NCI-H2227 (cell line): ENCODE measurements at regions not wholly inside any gene's neighbourhood (a gene's known extent, or its start where the extent isn't known, plus 50 kb on each side); places are given as distances from the start of the nearest gene placed in this dataset.

Experiments used
- DNase-seq: peaks from one replicate; lab custom pipeline; 2025; ENCODE audit not compliant: unreplicated experiment; lab: John Stamatoyannopoulos, UW

DNA sequence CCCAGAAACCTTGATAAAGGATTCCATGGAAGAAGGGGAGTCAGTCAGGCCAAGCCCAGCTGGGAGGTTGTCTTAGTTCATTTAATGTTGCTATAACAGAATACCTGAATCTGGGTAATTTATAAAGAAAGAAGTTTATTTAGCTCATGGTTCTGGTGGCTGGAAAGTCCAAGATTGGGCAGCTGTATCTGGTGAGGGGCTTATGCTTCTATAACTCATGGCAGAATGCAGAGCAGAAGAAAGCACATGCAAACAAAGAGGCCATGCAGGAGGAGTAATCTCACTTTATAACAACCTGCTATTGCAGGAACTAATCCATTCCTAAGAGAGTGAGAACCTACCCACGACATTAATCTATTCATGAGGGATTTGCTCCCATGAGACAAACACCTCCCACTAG, 54.2 kb upstream of the ANKRD1 start:
- no peak for DNase-seq

DNA sequence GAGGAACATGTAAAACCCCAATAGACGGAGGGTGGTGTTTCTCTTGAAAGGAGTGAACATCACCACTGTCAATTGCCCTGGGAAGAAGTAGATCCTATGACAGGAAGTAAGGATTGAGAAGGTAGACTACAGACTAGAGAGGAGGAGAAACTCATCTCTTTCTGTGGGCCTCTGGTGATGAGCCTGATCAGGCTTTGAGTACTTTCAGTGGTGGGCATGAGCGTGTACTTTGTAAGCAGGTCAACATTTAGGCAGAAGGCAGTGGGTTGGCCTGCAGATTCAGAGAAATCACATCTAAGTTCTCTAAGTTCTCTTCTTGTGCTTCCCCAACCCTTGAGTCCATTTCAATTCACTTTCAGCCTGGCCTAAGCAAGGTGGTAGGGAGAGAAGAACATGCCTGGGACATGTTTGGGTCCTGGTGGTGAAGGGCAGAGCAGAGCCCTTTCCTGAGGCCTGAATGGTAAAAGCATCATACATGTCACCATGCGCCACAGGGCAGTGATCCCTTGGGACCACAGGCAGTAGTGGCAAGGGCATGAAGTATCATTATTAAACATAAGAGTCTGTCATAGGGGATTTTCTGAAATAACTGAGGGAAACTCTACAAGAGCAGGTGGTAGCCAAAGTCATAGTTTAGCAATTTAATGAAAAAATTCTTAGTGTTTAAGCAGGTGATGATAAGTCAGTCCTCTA, 56.4 kb upstream of the ANKRD1 start:
- DNase-seq = no peak

DNA sequence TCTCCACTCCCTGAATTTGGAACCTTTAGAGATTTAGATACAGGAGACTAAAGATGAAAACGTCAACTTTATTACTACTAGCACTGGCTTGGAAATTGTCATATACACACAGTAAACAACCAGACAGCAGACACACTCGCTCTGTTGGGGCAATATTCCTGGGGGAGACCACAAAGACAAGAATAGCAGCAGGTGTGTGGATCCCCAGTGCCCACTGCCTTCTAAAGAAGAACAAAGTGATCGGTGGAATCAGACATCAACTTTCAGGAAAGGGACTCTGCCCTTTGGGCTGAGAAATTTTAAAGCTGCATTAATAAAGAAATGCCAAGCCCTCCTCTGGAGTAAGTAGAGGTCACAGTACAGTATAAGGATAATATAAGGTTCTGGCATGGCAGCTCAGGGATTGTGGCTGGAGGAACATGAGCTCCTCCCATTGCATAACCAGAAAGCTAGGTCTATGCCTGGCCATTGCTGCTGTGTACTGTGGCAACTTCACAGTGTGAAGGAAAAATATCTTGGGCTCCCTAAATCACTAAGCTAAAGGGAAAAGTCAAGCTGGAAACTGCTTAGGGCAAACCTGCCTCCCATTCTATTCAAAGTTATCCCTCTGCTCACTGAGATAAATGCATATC, 57.1 kb upstream of the ANKRD1 start:
- DNase-seq = no peak

DNA sequence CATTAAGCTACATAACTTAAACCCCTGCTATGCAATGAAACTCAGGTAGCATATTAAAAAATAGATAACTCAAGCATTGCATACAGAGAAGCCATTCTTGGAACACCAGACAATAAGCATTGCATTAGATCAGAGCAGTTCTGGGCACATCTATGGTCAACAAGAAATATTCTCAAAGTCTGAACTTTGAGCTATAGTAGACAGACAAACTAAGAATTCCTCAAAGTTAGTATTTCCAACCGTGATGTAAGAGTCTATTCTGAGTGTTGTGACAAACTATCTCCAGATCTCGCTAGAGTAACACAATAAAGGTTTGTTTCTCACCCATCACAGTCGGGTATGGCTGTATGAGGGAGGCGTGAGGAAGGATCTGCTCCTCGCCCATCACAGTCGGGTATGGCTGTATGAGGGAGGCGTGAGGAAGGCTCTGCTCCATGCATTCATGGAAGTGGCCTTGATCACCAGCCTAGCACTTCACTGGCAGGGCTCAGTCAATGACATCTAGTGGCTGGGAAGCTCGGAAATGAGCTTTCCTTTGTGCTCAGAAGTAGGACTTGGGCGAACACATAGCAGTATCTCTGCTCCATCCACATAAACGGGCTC, 61.6 kb upstream of the ANKRD1 start:
- DNase-seq = no peak

DNA sequence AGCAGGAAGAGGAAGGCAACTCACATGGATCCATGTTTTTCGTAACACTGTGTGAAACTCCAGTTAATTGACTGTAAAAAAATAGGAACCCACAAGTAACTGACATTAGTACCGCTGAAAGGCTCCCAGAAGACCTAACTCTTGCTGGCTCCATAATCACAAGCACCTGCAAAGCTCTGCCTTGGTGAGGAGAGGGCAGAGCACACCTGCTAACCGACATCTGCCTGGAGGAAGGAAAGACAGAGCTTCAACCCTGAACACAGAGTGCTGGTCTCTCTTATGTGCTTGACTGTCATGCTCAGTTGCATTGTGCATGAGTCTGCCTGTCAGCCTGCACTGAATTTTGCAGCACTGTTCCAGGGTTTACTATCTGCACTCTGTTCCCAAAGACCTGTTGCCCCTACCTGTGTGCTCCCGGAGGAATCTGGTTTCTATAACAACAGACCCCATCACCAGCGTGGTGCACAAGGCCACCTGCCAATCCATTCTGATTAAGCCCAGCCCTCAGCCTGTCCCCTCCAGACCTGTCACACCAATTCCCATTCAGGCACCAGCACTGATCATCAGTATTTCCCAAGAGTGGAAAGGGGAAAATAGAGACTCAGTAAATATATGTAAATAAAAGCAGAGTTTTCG, 63.1 kb upstream of the ANKRD1 start:
- no peak for DNase-seq

DNA sequence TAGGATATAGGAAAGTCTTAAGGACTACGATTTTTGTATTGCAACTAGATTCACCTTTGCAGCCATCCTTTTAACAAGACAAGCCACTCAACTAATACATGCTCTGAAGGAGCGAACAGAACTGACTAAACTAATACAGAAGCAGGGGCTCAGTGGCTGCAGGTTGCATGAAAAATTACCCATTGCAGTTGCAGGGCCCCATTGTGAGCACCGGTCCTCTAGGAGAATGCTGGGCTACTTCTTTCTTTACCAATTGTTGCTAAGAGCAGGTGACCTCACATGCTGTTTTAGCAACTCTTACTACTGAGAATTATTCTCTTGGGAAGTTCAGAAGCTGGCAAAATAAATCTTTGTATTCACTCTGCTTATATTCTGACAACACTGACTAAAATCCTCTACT, 64.0 kb upstream of the ANKRD1 start:
- DNase-seq = no peak

DNA sequence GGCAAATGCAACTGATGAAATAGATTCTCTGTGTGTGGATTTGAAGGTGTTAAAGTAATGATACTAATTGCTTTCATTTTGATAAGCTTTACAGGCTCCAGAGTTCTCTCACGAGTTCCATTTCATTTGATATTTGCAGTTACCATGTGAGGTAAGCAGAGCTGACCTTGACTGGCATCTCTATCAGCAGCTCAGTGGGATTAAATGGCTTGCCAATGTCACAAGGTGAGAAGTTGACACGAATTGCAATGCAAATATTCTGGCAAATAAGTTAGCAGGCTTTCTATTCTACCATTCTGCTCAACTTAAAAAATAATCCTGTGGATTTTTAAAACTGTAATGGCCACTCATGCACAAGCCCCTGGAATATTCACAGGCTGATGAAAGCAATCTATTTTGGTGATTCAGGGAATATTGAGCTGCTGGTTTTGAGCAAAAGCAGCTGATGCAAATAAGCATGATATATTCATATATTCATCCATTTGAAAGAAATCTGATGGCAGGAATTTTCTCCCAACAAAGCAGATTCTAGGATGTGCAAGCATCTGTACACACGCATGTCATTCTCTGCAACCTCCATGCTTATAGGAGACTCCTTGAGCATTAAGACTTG, 64.5 kb upstream of the ANKRD1 start:
- no peak for DNase-seq

DNA sequence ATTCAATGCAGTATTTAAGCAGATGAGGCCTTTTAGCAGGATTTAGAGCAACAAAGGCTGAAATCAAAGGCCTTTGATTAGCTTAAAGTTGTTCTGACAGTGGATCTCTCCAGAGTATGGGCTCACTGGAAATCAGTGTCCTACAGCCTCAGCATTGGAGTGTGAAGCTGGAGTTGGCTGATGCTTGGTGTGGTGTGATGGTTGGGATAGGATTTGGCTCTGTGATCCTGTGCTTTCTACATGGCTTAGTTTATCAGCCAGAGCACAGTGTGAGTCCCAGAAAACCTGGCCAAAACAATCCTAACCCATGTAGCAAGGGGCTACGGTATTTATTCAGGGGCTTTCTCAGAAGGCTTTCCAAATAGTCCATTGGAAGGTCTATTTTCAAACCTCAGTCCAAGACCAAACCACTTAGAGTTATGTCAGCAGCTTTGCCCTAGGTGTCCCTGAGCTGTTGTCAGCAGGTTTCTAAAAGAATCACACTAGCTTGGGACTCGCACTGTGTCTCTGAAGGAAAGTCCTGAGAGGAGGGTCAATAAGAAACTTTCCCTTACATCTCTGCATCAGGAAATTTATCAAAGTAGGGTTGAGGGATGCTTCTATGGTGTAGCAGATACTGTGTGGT, 65.4 kb upstream of the ANKRD1 start:
- no peak for DNase-seq

DNA sequence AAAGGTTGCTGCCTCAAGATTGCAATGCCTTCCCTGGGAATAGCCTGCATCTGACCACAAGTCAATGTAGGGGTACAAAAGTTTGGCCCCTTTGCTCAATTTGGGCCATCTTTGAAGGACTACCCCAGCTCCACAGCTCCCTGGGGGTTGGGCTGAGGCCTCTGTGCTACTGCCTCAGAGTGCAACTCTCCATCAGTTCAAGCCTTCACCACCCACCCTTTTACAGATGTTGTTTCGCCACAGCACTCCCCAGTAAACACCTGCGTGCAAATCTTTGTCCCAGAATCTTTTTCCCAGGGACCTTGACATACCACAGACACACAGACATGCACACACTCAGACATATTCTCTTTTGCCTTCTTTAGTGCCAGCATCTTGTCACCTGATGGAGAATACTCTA, 66.0 kb upstream of the ANKRD1 start:
- DNase-seq = no peak

DNA sequence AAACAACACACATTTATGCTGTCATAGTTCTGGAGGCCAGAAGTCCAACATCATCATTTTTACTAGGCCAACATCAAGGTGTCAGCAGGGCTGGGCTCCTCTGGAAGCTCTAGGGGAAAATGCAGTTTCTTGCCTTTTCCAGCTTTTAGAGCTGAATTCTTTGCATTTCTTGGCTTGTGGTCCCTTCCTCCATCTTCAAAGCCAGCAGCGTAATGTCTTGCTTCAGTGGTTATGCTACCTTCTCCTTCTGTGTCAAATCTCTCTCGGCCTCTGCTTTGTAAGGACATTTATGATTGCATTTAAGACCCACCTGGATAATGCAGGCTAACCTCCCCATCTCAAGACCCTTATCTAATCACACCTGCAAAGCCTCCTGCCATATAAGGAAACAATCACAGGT, 66.5 kb upstream of the ANKRD1 start:
- no peak for DNase-seq

DNA sequence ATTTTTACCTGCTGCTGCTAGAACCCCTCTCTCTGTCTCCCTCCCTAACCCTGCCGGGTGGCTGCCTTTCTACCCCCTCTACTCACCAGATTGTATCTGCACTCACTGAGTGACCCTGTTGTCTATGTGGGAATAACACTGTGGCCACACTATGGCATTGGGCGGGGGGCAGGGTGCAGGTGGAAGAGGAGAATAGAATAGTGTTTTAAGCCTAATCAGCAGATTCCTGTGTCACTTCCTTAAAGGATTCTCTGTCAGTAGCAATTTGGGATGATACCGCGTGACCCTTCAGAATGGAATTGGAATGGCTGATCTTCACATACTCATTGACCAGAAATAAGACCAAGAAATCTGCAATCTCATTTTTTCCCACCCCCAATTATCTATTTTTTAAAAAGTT, 67.1 kb upstream of the ANKRD1 start:
- DNase-seq = no peak

DNA sequence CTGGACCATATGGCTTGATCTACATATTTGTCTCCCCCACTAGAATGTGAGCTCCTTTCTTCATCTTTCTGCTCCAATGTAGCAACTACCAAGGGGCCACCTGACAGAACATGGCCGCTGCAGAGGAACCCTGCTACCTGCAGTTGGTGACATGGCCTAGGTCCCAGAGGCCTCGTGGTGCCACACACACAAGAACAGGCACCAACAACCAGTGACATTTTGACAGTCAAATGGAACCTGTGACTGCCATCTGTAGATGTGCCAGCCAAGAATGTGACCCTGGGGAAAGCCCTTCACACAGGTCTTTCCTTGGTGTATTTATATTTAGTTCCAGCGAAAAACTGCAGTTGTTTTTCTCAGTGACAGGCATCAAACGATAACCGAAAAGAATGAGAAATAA, 67.9 kb upstream of the ANKRD1 start:
- DNase-seq = no peak

DNA sequence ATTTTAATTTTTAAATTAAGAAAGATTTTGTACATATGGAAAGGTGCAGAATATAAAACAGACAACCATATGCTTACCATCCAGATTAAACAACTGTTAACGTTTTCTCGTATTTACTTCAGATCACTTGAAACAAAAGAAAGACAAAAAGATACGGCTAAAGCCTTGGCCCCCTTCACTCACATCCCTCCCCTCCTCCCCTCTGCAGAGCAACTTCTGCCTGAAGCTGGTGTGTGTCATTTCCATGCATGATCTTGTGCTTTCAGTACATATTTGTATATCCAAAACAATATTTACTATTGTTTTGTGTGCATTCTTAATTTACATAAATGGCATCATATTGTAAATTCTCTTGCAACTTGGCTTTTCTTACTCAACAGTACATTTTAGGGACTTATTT, 68.5 kb upstream of the ANKRD1 start:
- DNase-seq = no peak

DNA sequence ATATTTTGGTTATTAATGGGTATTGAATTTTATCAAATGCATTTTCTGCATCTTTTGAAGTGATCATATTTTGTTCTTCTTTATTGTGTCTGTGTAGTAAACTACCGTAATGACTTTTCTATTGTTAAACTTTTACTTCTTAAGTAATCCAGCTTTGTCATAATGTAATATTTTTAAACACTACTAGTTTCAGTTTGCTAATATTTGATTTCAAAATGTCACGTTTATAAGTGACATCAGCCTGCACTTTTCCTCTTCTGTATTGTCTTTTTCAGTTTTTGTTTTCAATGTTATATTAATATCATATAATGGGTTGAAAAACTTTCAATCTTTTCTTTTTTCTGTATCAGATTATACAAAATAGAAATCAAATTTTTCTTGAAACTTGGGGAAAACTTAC, 71.6 kb upstream of the ANKRD1 start:
- no peak for DNase-seq

DNA sequence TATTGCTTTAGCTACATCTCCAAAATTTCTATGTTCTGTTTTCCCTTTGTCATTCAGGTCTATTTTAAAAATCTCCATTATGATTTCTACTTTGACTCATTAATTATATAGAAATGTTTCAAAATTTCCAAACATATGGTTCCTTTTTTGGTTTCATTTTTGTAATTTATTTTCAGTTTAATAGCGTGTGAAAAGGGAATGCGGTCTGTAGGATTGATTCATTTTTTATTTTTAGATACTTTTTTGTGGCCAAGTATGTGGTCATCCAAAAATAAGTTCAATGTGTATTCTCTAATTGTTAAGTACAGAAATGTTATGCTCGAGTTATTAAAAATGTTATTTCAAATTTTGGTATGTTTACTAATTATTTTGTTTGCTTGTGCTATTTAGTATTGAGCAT, 72.5 kb upstream of the ANKRD1 start:
- DNase-seq = no peak

DNA sequence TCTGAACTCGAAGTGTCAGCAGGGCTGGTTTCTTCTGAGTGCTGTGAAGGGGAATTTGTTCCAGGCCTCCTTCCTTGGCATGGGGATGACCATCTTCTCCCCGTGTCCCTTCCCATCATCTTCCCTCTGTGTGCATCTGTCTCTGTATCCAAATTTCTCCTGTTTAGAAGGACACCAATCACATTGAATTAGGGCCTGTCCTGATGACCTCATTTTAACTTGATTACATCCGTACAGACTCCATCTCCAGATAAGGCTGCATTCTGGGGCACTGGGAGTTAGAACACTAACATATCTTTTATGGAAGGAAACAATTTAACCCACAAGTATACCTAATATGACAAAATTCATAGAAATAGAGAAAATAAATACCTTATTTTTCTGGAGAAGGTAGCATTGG, 76.8 kb upstream of the ANKRD1 start:
- DNase-seq = no peak

DNA sequence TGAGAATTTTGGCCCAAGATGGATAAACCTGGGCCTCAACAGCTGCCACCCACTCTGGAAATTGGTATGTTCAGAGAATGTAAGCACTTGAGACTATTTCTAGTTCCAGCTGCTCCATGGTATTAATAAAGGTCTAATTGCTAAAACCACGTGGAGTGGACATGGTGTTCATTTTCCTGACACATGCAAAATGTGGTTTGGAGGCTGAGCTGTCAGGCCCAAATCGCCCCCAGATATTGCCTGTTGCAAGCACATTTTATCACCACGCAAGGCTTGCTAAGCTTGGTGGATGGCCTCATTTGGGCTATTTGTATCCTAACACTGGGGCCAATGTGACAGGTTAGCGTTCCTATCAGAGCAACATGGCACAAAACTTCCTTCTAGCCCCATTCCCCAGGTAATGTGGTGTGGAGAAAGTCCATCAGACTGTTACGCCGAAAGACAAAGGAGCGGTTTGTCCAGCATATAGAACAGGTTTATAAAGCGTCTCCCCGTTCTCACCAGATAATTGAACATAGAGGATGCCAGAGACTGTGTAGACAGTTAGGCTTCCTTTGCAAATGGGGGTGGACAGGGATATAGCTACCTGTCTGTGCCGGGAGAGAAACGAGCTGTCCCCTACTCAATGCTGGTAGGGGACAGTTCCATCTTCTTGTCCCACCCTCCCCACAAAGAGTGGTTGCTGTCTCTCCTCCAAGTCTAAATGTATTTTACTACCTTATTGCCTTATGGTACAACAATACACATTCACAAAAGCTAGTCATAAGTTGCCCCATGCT, 78.0 kb upstream of the ANKRD1 start:
- no peak for DNase-seq

DNA sequence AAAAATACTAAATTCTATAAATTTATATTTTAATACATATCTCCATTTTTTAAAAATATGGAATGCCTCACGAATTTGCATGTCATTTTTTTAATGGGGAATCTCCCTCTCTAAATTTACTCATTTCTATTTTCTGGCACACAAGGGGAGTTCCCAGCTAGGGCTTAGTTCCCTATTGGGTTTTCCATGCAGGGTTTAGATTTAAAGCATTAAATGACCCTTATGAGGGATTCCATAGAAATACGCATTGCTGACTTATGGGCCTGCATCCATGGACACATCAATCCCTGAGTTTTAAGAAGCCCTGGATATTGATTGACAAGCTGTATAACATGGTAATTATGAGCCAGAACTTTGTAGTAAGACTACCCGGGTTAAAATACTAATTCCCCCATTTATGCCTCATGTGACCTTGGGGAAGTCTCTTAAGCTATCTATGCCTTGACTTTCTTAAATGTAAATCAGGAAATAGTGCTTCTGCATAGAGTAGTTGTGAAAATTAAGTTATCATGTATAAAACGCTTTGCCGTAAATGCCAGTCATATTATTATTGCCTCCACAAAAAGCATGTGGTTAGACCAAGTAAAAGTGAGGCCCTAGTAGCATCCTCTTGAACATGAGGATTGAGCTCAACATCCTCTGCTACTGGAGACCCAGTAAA, 78.8 kb upstream of the ANKRD1 start:
- no peak for DNase-seq

DNA sequence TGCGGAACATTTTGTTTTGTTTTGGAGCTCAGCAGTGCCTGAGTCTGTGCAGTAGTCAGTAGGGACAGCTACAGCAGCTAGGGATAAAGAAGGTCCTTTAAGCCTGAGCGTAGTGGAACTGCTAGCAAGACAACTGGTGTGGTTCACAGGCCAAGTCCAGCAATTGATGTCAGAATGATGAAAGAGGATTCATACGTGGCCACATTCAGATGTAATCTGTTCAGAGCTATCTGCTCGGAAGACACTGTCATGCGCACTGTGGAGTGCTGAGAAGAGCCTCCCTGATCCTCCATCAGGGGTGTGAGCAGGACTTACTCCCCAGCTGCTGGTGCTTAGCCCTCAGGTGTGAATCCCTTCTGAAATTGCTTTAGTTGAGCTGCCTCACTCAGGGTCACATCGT, 79.6 kb upstream of the ANKRD1 start:
- DNase-seq = no peak

DNA sequence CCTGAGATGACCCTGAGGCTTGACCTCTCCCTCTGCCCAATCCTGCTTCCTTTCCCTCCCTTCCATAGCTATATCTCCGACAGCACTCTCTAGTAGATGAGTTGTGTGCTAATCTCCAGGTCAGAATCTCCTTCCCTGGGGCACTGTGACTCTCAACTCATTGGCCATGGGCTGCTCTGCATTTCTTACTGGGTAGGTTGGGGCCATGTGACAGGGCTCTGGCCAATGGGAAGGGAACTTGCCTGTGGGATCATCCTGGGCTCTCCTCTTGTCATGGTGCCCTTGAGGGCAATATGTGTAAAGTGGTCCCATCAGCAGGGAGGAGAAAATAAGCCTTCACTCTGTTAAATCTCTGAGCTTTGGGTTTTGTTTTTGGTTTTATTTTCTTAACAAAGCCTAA, 80.1 kb upstream of the ANKRD1 start:
- no peak for DNase-seq
